ENCODE measurements at regions not wholly inside any gene's neighbourhood (a gene's known extent, or its start where the extent isn't known, plus 50 kb on each side); places are given as distances from the start of the nearest gene placed in this dataset.

GRCh38 chr7:156344595-156344994, 296.0 kb upstream of the RNF32 start:
- TF ChIP-seq POLR2A (IDR thresholded peaks at IDR 0.05; ENCODE audit: low read depth, low read length) (no peak), POLR2AphosphoS5 (IDR thresholded peaks at IDR 0.05; ENCODE audit: low read depth, low read length) (no peak)
